ENCODE measurements at regions not wholly inside any gene's neighbourhood (a gene's known extent, or its start where the extent isn't known, plus 50 kb on each side); places are given as distances from the start of the nearest gene placed in this dataset.
A peak's percentile ranks its signal among the peaks of the same experiment; 100 is the strongest.

GRCh38 chr17:21525464-21526130 lies 149.4 kb downstream of the KCNJ12 start:
- no peaks in the 10 kb centered on the region for H3K9me3 ChIP-seq
- DNase-seq: no peak

DNA sequence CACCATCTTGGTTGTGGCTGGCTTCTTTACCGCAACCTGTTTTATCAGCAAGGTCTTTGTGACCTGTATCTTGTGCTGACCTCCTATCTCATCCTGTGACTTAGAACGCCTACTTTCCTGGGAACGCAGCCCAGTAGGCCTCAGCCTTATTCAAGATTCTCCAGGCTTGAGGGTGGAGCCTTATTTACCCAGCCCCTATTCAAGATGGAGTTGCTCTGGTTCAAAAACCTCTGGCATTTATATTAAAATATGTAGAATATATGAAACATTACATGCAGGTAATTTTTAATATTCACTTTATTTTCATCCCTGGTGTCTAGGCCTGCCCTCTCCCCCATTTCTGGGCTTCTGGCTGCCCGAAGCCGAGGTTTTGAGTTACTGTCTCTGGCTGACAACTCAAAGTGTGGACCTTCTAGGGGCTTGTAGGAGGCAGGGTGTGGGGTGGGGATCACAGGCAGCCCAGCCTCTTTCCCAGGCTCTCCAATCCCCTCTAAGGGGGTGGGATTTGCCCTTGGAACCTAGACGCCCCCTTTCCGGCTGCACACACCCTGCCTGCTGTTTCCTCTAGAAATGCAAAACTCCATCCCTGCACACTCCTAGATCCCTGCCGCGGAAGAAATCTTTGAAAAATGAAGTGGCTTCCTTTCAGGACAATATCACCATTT lies 152.0 kb downstream of the KCNJ12 start:
- peaks cover 0 to 15% (median 0%) of the 10 kb centered on the region in 4 donors for H3K4me1 ChIP-seq
- no peak for DNase-seq
- WGBS, 5 donors: 77 to 86% (median 83%) methylated on average over 9 of the region's 9 CpGs
- H3K4me3 ChIP-seq: no peak overlapping the region
- peaks cover under 1 to 17% (median 4%) of the 10 kb centered on the region in 4 donors for H3K36me3 ChIP-seq
- intact Hi-C loops (cut with DNase I; ENCODE audit: low total_unique reads): loop anchor here (10.0 kb wide), 1 partner anchor 413 kb away; no protein-coding TSS in a partner anchor
- no peaks in the 10 kb centered on the region for H3K9me3 ChIP-seq
- no peaks in the 10 kb centered on the region for H3K27me3 ChIP-seq
- H3K27ac ChIP-seq: no peak overlapping the region
- TF ChIP-seq, protein P1, sequence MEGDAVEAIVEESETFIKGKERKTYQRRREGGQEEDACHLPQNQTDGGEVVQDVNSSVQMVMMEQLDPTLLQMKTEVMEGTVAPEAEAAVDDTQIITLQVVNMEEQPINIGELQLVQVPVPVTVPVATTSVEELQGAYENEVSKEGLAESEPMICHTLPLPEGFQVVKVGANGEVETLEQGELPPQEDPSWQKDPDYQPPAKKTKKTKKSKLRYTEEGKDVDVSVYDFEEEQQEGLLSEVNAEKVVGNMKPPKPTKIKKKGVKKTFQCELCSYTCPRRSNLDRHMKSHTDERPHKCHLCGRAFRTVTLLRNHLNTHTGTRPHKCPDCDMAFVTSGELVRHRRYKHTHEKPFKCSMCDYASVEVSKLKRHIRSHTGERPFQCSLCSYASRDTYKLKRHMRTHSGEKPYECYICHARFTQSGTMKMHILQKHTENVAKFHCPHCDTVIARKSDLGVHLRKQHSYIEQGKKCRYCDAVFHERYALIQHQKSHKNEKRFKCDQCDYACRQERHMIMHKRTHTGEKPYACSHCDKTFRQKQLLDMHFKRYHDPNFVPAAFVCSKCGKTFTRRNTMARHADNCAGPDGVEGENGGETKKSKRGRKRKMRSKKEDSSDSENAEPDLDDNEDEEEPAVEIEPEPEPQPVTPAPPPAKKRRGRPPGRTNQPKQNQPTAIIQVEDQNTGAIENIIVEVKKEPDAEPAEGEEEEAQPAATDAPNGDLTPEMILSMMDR (IDR thresholded peaks at IDR 0.05): no peak
- TF ChIP-seq POLR2A (IDR thresholded peaks at IDR 0.05): no peak
- TF ChIP-seq EP300 (IDR thresholded peaks at IDR 0.05): no peak
- TF ChIP-seq POLR2AphosphoS5 (IDR thresholded peaks at IDR 0.05): no peak

More at GRCh38 chr17:21525464-21526130, 149.4 kb downstream of the KCNJ12 start:
- TF ChIP-seq, protein P1 (IDR thresholded peaks at IDR 0.05): no peak
- TF ChIP-seq POLR2A (IDR thresholded peaks at IDR 0.05): no peak
- no peak for TF ChIP-seq POLR2AphosphoS5 (IDR thresholded peaks at IDR 0.05)
- no peak for TF ChIP-seq EP300 (IDR thresholded peaks at IDR 0.05)
- intact Hi-C loops (cut with DNase I; ENCODE audit: low total_unique reads): loop anchor here (10.0 kb wide), 1 partner anchor 411 kb away; no protein-coding TSS in a partner anchor
- WGBS, 5 donors: 55 to 68% (median 61%) methylated on average over 8 of the region's 8 CpGs
- H3K27ac ChIP-seq: peak overlapping the region in 1 of 5 donors; percentile 34
- H3K4me1 ChIP-seq: peaks cover 0 to 15% (median 0%) of the 10 kb centered on the region in 4 donors
- no peaks in the 10 kb centered on the region for H3K36me3 ChIP-seq
- no peaks in the 10 kb centered on the region for H3K27me3 ChIP-seq
- H3K4me3 ChIP-seq: no peak overlapping the region

- Histone ChIP-seq H3K27me3 (no peaks in the 10 kb centered on the region), H3K27ac (no peak overlapping the region), H3K36me3 (peaks cover 19 to 39% (median 25%) of the 10 kb centered on the region in 4 donors), H3K4me1 (peaks cover 0 to 6% (median 0%) of the 10 kb centered on the region in 4 donors), H3K4me3 (no peak overlapping the region), H3K9me3 (no peaks in the 10 kb centered on the region)
- WGBS, 5 donors: 53 to 60% (median 55%) methylated on average over 5 of the region's 5 CpGs
- intact Hi-C loops (cut with DNase I; ENCODE audit: low total_unique reads): no loop called here
- TF ChIP-seq POLR2A (IDR thresholded peaks at IDR 0.05) (no peak), EP300 (IDR thresholded peaks at IDR 0.05) (no peak), POLR2AphosphoS5 (IDR thresholded peaks at IDR 0.05) (no peak)
- TF ChIP-seq, protein P1 (IDR thresholded peaks at IDR 0.05): no peak
- DNase-seq: no peak
Measured at GRCh38 chr17:21530311-21530710, 154.2 kb downstream of the KCNJ12 start.

DNA sequence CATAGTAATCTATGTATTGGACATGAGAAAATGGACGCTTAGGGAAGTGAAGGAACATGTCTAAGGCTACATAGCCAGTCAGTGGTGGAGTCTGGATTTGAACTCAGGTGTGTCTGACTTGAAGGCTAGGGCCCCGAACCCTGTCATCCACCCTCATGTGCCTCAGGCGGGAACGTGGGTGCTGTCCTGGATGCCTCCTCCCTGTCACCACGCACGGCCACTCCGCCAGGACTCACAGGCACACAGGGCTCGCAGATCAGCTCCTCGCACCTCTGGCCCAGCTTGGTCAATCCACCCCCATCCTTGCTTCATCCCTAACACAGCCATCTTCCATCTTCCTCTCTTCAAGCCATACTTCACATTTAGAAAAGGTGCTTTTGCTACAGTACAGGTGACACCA lies 154.7 kb downstream of the KCNJ12 start:
- intact Hi-C loops (cut with DNase I; ENCODE audit: low total_unique reads): no loop called here
- Histone ChIP-seq H3K4me1 (peaks cover 0 to 1% (median 0%) of the 10 kb centered on the region in 4 donors), H3K36me3 (peaks cover 19 to 40% (median 26%) of the 10 kb centered on the region in 4 donors), H3K9me3 (no peaks in the 10 kb centered on the region), H3K27me3 (no peaks in the 10 kb centered on the region), H3K27ac (no peak overlapping the region), H3K4me3 (no peak overlapping the region)
- TF ChIP-seq POLR2AphosphoS5 (IDR thresholded peaks at IDR 0.05): no peak
- TF ChIP-seq, protein P1 (IDR thresholded peaks at IDR 0.05): no peak
- no peak for TF ChIP-seq POLR2A (IDR thresholded peaks at IDR 0.05)
- TF ChIP-seq EP300 (IDR thresholded peaks at IDR 0.05): no peak
- 94 to 96% (median 95%) methylated on average over 9 of the region's 9 CpGs for WGBS, 5 donors
- no peak for DNase-seq

Measured in stomach (tissue), 8 donors.